HEK293 (cell line): ENCODE measurements at regions not wholly inside any gene's neighbourhood (a gene's known extent, or its start where the extent isn't known, plus 50 kb on each side); places are given as distances from the start of the nearest gene placed in this dataset.
A peak's percentile ranks its signal among the peaks of the same experiment; 100 is the strongest.

ENCODE experiments used
- CTCF ChIA-PET: fragments of 350-600 bp; formaldehyde crosslinking; extraction: SDS; loops from one replicate; lab custom pipeline; 2021; ENCODE audit warnings: antibody characterized with exemption; lab: Yijun Ruan, JAX
- POLR2A ChIA-PET: fragments of 300-600 bp; formaldehyde crosslinking; extraction: SDS; loops from one replicate; lab custom pipeline; 2020; ENCODE audit warnings: antibody characterized with exemption, inconsistent platforms; lab: Yijun Ruan, JAX
- H3K27ac ChIP-seq: fragments of 200-500 bp; sonication (Bioruptor generic); 2 replicates; pipeline ENCODE4 v1.5.1; 2014; ENCODE audit warnings: low read depth, low read length, control low read depth, inconsistent platforms; ENCODE audit errors: extremely low read depth
- H3K36me3 ChIP-seq, 2 experiments: fragments of 200-500 bp in 1 of 2; sonication (Bioruptor generic) in 1 of 2; 1 replicate in 1 of 2; 2 replicates in 1 of 2; pipeline ENCODE4 v1.5.1; 2014 to 2017; ENCODE audit warnings: inconsistent platforms in 2 of 2, low read length in 2 of 2; ENCODE audit not compliant: control insufficient read depth in 2 of 2, insufficient read depth in 1 of 2
- H3K4me1 ChIP-seq: fragments of 200-500 bp; sonication (Bioruptor generic); 2 replicates; pipeline ENCODE4 v1.5.1; 2014; ENCODE audit warnings: mild to moderate bottlenecking, low read length, inconsistent platforms; ENCODE audit not compliant: control insufficient read depth, insufficient read depth
- H3K4me3 ChIP-seq: 2 replicates; pipeline ENCODE4 v1.5.1; 2011; ENCODE audit warnings: low read depth, mild to moderate bottlenecking, control low read depth, low read length, moderate library complexity
- H3K9me3 ChIP-seq: fragments of 200-500 bp; sonication (Bioruptor generic); 2 replicates; pipeline ENCODE4 v1.5.1; 2014; ENCODE audit warnings: low read depth, low read length, inconsistent platforms; ENCODE audit not compliant: control insufficient read depth, insufficient read depth
- TCF7L2 ChIP-seq: IDR thresholded peaks from 2 replicates; pipeline ENCODE4 v1.6.1; 2011; ENCODE audit warnings: low read depth, mild to moderate bottlenecking, inconsistent platforms, low read length, moderate library complexity, borderline replicate concordance
- ZBTB20 ChIP-seq: fragments of 450-650 bp; formaldehyde crosslinking; IDR thresholded peaks from 2 replicates; pipeline ENCODE4 v1.5.1; 2016; ENCODE audit warnings: missing biosample characterization, missing genetic modification characterization
- ZBTB44 ChIP-seq: fragments of 450-650 bp; IDR thresholded peaks from 2 replicates; pipeline ENCODE4 v1.5.1; 2018; ENCODE audit warnings: missing biosample characterization, mild to moderate bottlenecking, missing genetic modification characterization
- ZBTB49 ChIP-seq: fragments of 450-650 bp; formaldehyde crosslinking; IDR thresholded peaks from 2 replicates; pipeline ENCODE4 v1.5.1; 2016; ENCODE audit warnings: missing biosample characterization, missing genetic modification characterization, low read depth
- ZFHX2 ChIP-seq: fragments of 450-650 bp; formaldehyde crosslinking; conservative IDR thresholded peaks from 2 replicates; pipeline ENCODE4 v1.5.1; 2016; ENCODE audit warnings: missing biosample characterization, missing genetic modification characterization
- ZFP69B ChIP-seq: fragments of 450-650 bp; formaldehyde crosslinking; IDR thresholded peaks from 2 replicates; pipeline ENCODE4 v1.5.1; 2016; ENCODE audit warnings: missing biosample characterization, missing genetic modification characterization
- ZIC2 ChIP-seq: fragments of 450-650 bp; formaldehyde crosslinking; IDR thresholded peaks from 2 replicates; pipeline ENCODE4 v1.5.1; 2016; ENCODE audit warnings: missing biosample characterization, missing genetic modification characterization
- ZNF169 ChIP-seq: fragments of 450-650 bp; formaldehyde crosslinking; IDR thresholded peaks from 2 replicates; pipeline ENCODE4 v1.5.1; 2016; ENCODE audit warnings: missing biosample characterization, missing genetic modification characterization
- ZNF26 ChIP-seq: fragments of 450-650 bp; formaldehyde crosslinking; IDR thresholded peaks from 2 replicates; pipeline ENCODE4 v1.5.1; 2016; ENCODE audit warnings: missing biosample characterization, missing genetic modification characterization
- ZNF292 ChIP-seq: fragments of 450-650 bp; formaldehyde crosslinking; IDR thresholded peaks from 2 replicates; pipeline ENCODE4 v1.5.1; 2016; ENCODE audit warnings: low read depth, missing biosample characterization, missing genetic modification characterization, borderline replicate concordance
- ZNF324 ChIP-seq: fragments of 450-650 bp; formaldehyde crosslinking; IDR thresholded peaks from 2 replicates; pipeline ENCODE4 v1.5.1; 2016; ENCODE audit warnings: missing biosample characterization, missing genetic modification characterization
- ZNF37A ChIP-seq: fragments of 450-650 bp; IDR thresholded peaks from 2 replicates; pipeline ENCODE4 v1.5.1; 2018; ENCODE audit warnings: missing biosample characterization, missing genetic modification characterization
- ZNF404 ChIP-seq: fragments of 450-650 bp; formaldehyde crosslinking; IDR thresholded peaks from 2 replicates; pipeline ENCODE4 v1.5.1; 2017; ENCODE audit warnings: missing biosample characterization, missing genetic modification characterization
- ZNF423 ChIP-seq: fragments of 450-650 bp; formaldehyde crosslinking; IDR thresholded peaks from 2 replicates; pipeline ENCODE4 v1.5.1; 2016; ENCODE audit warnings: missing biosample characterization, missing genetic modification characterization
- ZNF501 ChIP-seq: fragments of 450-650 bp; formaldehyde crosslinking; IDR thresholded peaks from 2 replicates; pipeline ENCODE4 v1.5.1; 2016; ENCODE audit warnings: missing biosample characterization, missing genetic modification characterization
- ZNF621 ChIP-seq: fragments of 450-650 bp; formaldehyde crosslinking; IDR thresholded peaks from 2 replicates; pipeline ENCODE4 v1.5.1; 2017; ENCODE audit warnings: missing biosample characterization, missing genetic modification characterization
- ZNF639 ChIP-seq: fragments of 450-650 bp; formaldehyde crosslinking; IDR thresholded peaks from 2 replicates; pipeline ENCODE4 v1.5.1; 2016; ENCODE audit warnings: missing biosample characterization, missing genetic modification characterization
- ZNF654 ChIP-seq: fragments of 450-650 bp; formaldehyde crosslinking; IDR thresholded peaks from 2 replicates; pipeline ENCODE4 v1.5.1; 2016; ENCODE audit warnings: low read depth, missing biosample characterization, missing genetic modification characterization
- ZNF664 ChIP-seq: fragments of 450-650 bp; formaldehyde crosslinking; IDR thresholded peaks from 2 replicates; pipeline ENCODE4 v1.5.1; 2016; ENCODE audit warnings: missing biosample characterization, missing genetic modification characterization
- ZNF692 ChIP-seq: fragments of 450-650 bp; formaldehyde crosslinking; IDR thresholded peaks from 2 replicates; pipeline ENCODE4 v1.5.1; 2016; ENCODE audit warnings: missing biosample characterization, missing genetic modification characterization
- ZNF701 ChIP-seq: fragments of 450-650 bp; formaldehyde crosslinking; IDR thresholded peaks from 2 replicates; pipeline ENCODE4 v1.5.1; 2016; ENCODE audit warnings: missing biosample characterization, missing genetic modification characterization
- ZNF777 ChIP-seq: fragments of 450-650 bp; formaldehyde crosslinking; IDR thresholded peaks from 2 replicates; pipeline ENCODE4 v1.5.1; 2017; ENCODE audit warnings: missing biosample characterization, missing genetic modification characterization, borderline replicate concordance
- ZNF830 ChIP-seq: fragments of 450-650 bp; IDR thresholded peaks from 2 replicates; pipeline ENCODE4 v1.5.0; 2018; ENCODE audit warnings: missing biosample characterization, missing genetic modification characterization, low read depth, mild to moderate bottlenecking, moderate library complexity

GRCh38 chr3:81425198-81425868 lies 336.1 kb downstream of the GBE1 start:
- ChIA-PET POLR2A (no interaction called here), CTCF (no interaction called here)
- no peaks in the 10 kb centered on the region for H3K4me1 ChIP-seq
- no peak for TF ChIP-seq ZFP69B (tag by site-specific recombination)
- no peak for TF ChIP-seq ZNF664 (tag by site-specific recombination)
- no peak for TF ChIP-seq ZNF324
- no peak for TF ChIP-seq ZBTB49 (tag by site-specific recombination)
- TF ChIP-seq ZNF777 = no peak
- no peak for TF ChIP-seq ZBTB44 (tag by site-specific recombination)
- no peak for TF ChIP-seq TCF7L2
- no peak for TF ChIP-seq ZBTB20 (tag by site-specific recombination)
- TF ChIP-seq ZNF654 (tag by site-specific recombination) = no peak
- TF ChIP-seq ZNF26 (tag by site-specific recombination) = no peak
- no peak overlapping the region for H3K27ac ChIP-seq
- no peaks in the 10 kb centered on the region for H3K36me3 ChIP-seq
- no peaks in the 10 kb centered on the region for H3K9me3 ChIP-seq
- no peak overlapping the region for H3K4me3 ChIP-seq

GRCh38 chr3:81419228-81419627 lies 342.2 kb downstream of the GBE1 start:
- Histone ChIP-seq H3K36me3 (no peaks in the 10 kb centered on the region), H3K27ac (no peak overlapping the region), H3K9me3 (no peaks in the 10 kb centered on the region), H3K4me1 (no peaks in the 10 kb centered on the region), H3K4me3 (no peak overlapping the region)
- POLR2A ChIA-PET = no interaction called here
- CTCF ChIA-PET = interaction anchor here (0.6 to 1.5 kb wide), 14 partner anchors 8 to 1472 kb away, joined by 3 to 8 read pairs (median 4); no protein-coding TSS in a partner anchor
- TF ChIP-seq ZNF654 (tag by site-specific recombination) (peak; percentile 34; the same call in 1 of the 2 replicates), ZNF701 (tag by site-specific recombination) (no peak)

GRCh38 chr3:81416812-81417211 lies 344.6 kb downstream of the GBE1 start:
- no peaks in the 10 kb centered on the region for H3K4me1 ChIP-seq
- no peak for TF ChIP-seq ZNF830 (tag by site-specific recombination)
- TF ChIP-seq ZIC2 (tag by site-specific recombination) = no peak
- no peak for TF ChIP-seq ZFHX2 (tag by site-specific recombination)
- no peak for TF ChIP-seq ZNF692 (tag by site-specific recombination)
- no peak for TF ChIP-seq ZNF423 (tag by site-specific recombination)
- TF ChIP-seq ZNF621 (tag by site-specific recombination) = no peak
- TF ChIP-seq ZNF404 (tag by site-specific recombination) = no peak
- TF ChIP-seq ZNF37A (tag by site-specific recombination) = no peak
- TF ChIP-seq ZNF501 = no peak
- no peak for TF ChIP-seq ZNF169 (tag by site-specific recombination)
- no peak for TF ChIP-seq ZNF292 (tag by site-specific recombination)
- no peak for TF ChIP-seq ZNF639 (tag by site-specific recombination)

More at GRCh38 chr3:81416812-81417211, 344.6 kb downstream of the GBE1 start:
- Histone ChIP-seq H3K36me3 (no peaks in the 10 kb centered on the region), H3K27ac (no peak overlapping the region), H3K4me3 (no peak overlapping the region), H3K9me3 (no peaks in the 10 kb centered on the region)
- POLR2A ChIA-PET = no interaction called here
- CTCF ChIA-PET = interaction anchor here (0.6 kb wide), 1 partner anchor 73 kb away, joined by 3 read pairs; no protein-coding TSS in a partner anchor
